Lung microvascular endothelial cell (primary cell): ENCODE measurements at regions not wholly inside any gene's neighbourhood (a gene's known extent, or its start where the extent isn't known, plus 50 kb on each side); places are given as distances from the start of the nearest gene placed in this dataset.

Source experiments
- DNase-seq, 2 donors: peaks; one replicate each; pipeline versions ENCODE4 v3.0.0 to v3.0.0-alpha.2; 2010; ENCODE audit warnings: low read depth in 2 of 2

GRCh38 chr11:127345819-127346459 is 345.4 kb upstream of the KIRREL3 start:
- DNase-seq = peak; percentile 14

- no peak for DNase-seq
Observed at GRCh38 chr11:127340438-127340837, 339.9 kb upstream of the KIRREL3 start.

- no peak for DNase-seq
Observed at GRCh38 chr11:127339376-127339775, 338.8 kb upstream of the KIRREL3 start.

GRCh38 chr11:127338380-127339259 is 338.1 kb upstream of the KIRREL3 start:
- no peak for DNase-seq

- DNase-seq = no peak
Observed at GRCh38 chr11:127334466-127334865, 333.9 kb upstream of the KIRREL3 start.

- no peak for DNase-seq
Observed at GRCh38 chr11:127332896-127333295, 332.3 kb upstream of the KIRREL3 start.

GRCh38 chr11:127330044-127330443 is 329.5 kb upstream of the KIRREL3 start:
- DNase-seq = no peak

GRCh38 chr11:127308291-127308690 is 307.7 kb upstream of the KIRREL3 start:
- DNase-seq = no peak

- no peak for DNase-seq
Observed at GRCh38 chr11:127307700-127308099, 307.1 kb upstream of the KIRREL3 start.

GRCh38 chr11:127304634-127305033 is 304.1 kb upstream of the KIRREL3 start:
- DNase-seq = no peak

- no peak for DNase-seq
Observed at GRCh38 chr11:127288926-127289325, 288.4 kb upstream of the KIRREL3 start.

GRCh38 chr11:127281534-127281933 is 281.0 kb upstream of the KIRREL3 start:
- no peak for DNase-seq

GRCh38 chr11:127275774-127276173 is 275.2 kb upstream of the KIRREL3 start:
- no peak for DNase-seq

GRCh38 chr11:127274328-127274676 is 273.7 kb upstream of the KIRREL3 start:
- no peak for DNase-seq

GRCh38 chr11:127273593-127274327 is 273.2 kb upstream of the KIRREL3 start:
- no peak for DNase-seq

GRCh38 chr11:127270851-127271250 is 270.3 kb upstream of the KIRREL3 start:
- DNase-seq = no peak

- no peak for DNase-seq
Observed at GRCh38 chr11:127269911-127270310, 269.3 kb upstream of the KIRREL3 start.

- no peak for DNase-seq
Observed at GRCh38 chr11:127268932-127269331, 268.4 kb upstream of the KIRREL3 start.

- no peak for DNase-seq
Observed at GRCh38 chr11:127268521-127268920, 268.0 kb upstream of the KIRREL3 start.

GRCh38 chr11:127259102-127259501 is 258.5 kb upstream of the KIRREL3 start:
- no peak for DNase-seq

- DNase-seq = no peak
Observed at GRCh38 chr11:127255209-127255608, 254.6 kb upstream of the KIRREL3 start.

GRCh38 chr11:127252321-127252720 is 251.8 kb upstream of the KIRREL3 start:
- DNase-seq = no peak
